ENCODE measurements at regions not wholly inside any gene's neighbourhood (a gene's known extent, or its start where the extent isn't known, plus 50 kb on each side); places are given as distances from the start of the nearest gene placed in this dataset.

GRCh38 chr1:58361134-58361533, 185.4 kb downstream of the OMA1 start:
- Histone ChIP-seq H3K79me2 (ENCODE audit: control insufficient read depth, insufficient read depth, low read length) (no peaks in the 10 kb centered on the region), H3K9me3 (replicated peaks; ENCODE audit: control insufficient read depth, insufficient read depth, low read depth, low read length) (no peaks in the 10 kb centered on the region), H3K27ac (ENCODE audit: extremely low read depth, low read depth, low read length) (no peak overlapping the region), H3K4me2 (ENCODE audit: insufficient read depth, low read length) (no peak overlapping the region), H3K9ac (ENCODE audit: insufficient read depth in 1 of 2, low read depth in 2 of 2, low read length in 2 of 2) (no peak overlapping the region), H3K4me1 (replicated peaks in 1 of 2; ENCODE audit: control insufficient read depth in 2 of 2, insufficient read depth in 2 of 2, low read length in 2 of 2) (no peaks in the 10 kb centered on the region), H4K20me1 (replicated peaks; ENCODE audit: control insufficient read depth, insufficient read depth, low read length) (no peaks in the 10 kb centered on the region), H3K36me3 (ENCODE audit: control insufficient read depth, insufficient read depth, low read length) (no peaks in the 10 kb centered on the region), H3K27me3 (ENCODE audit: control insufficient read depth in 2 of 2, insufficient read depth in 2 of 2, low read length in 2 of 2) (no peaks in the 10 kb centered on the region), H2AFZ (ENCODE audit: low read depth, low read length) (no peak overlapping the region), H3K9me1 (ENCODE audit: control insufficient read depth, insufficient read depth, low read length) (no peaks in the 10 kb centered on the region), H3K4me3 (no peak overlapping the region)
- WGBS (ENCODE audit: insufficient coverage, low coverage, missing lambda C conversion rate) = 0% methylated on average over 2 of the region's 2 CpGs
- ATAC-seq (no peak), DNase-seq (ENCODE audit: extremely low read depth in 1 of 4, low spot score in 3 of 4) (no peak), FAIRE-seq (no peak)
- ChIA-PET POLR2A (no interaction called here), CTCF (ENCODE audit: low intra/inter-chr PET ratio) (no interaction called here)
- no peak for TF ChIP-seq PTTG1 (tag; IDR thresholded peaks at IDR 0.05; ENCODE audit: low read depth)
- TF ChIP-seq POLR3G (IDR thresholded peaks at IDR 0.05; ENCODE audit: extremely low read depth, insufficient read length, insufficient replicate concordance) = no peak
- no peak for TF ChIP-seq SIN3B (IDR thresholded peaks at IDR 0.05; ENCODE audit: low read depth)
- no peak for TF ChIP-seq CREB1 (IDR thresholded peaks at IDR 0.05)
- TF ChIP-seq CREB1 (CRISPR knock-in tag; IDR thresholded peaks at IDR 0.05) = no peak
- TF ChIP-seq TAF15 (IDR thresholded peaks at IDR 0.05; ENCODE audit: low read depth, low read length) = no peak
- BruUV-seq (replicated peaks) = no TSS peak
- in situ Hi-C loops (cut with MboI) (no loop called here), intact Hi-C loops (cut with micrococcal nuclease) (no loop called here)

- ATAC-seq (no peak), FAIRE-seq (no peak), DNase-seq (ENCODE audit: extremely low read depth in 1 of 4, low spot score in 3 of 4) (no peak)
- 0% methylated on average over 4 of the region's 4 CpGs for WGBS (ENCODE audit: insufficient coverage, low coverage, missing lambda C conversion rate)
- H3K36me3 ChIP-seq (ENCODE audit: control insufficient read depth, insufficient read depth, low read length) = no peaks in the 10 kb centered on the region
- H3K79me2 ChIP-seq (ENCODE audit: control insufficient read depth, insufficient read depth, low read length) = no peaks in the 10 kb centered on the region
- H3K4me1 ChIP-seq (replicated peaks in 1 of 2; ENCODE audit: control insufficient read depth in 2 of 2, insufficient read depth in 2 of 2, low read length in 2 of 2) = no peaks in the 10 kb centered on the region
- H3K9me3 ChIP-seq (replicated peaks; ENCODE audit: control insufficient read depth, insufficient read depth, low read depth, low read length) = no peaks in the 10 kb centered on the region
- no peak for TF ChIP-seq POLR2AphosphoS2 (IDR thresholded peaks at IDR 0.05; ENCODE audit: low read length)
- TF ChIP-seq HMG20A (CRISPR knock-in tag; conservative IDR thresholded peaks at IDR 0.05) = no peak
- no peak for TF ChIP-seq ZFP30 (CRISPR knock-in tag; IDR thresholded peaks at IDR 0.05; ENCODE audit: borderline replicate concordance)
- TF ChIP-seq RERE (CRISPR knock-in tag; IDR thresholded peaks at IDR 0.05; ENCODE audit: borderline replicate concordance) = no peak
- no peak for TF ChIP-seq CBFA2T2 (conservative IDR thresholded peaks at IDR 0.05)
- no peak for TF ChIP-seq PURB (CRISPR knock-in tag; IDR thresholded peaks at IDR 0.05; ENCODE audit: low read depth)
- BruUV-seq (replicated peaks) = no TSS peak
- ChIA-PET POLR2A (interaction anchor here (0.7 kb wide), 1 partner anchor 11 kb away, joined by 3 read pairs; no protein-coding TSS in a partner anchor), CTCF (ENCODE audit: low intra/inter-chr PET ratio) (interaction anchor here (0.6 kb wide), 1 partner anchor 1727 kb away, joined by 3 read pairs; no protein-coding TSS in a partner anchor)
- no peak overlapping the region for H2AFZ ChIP-seq (ENCODE audit: low read depth, low read length)
- H3K27ac ChIP-seq (ENCODE audit: extremely low read depth, low read depth, low read length) = no peak overlapping the region
- intact Hi-C loops (cut with micrococcal nuclease) (no loop called here), in situ Hi-C loops (cut with MboI) (no loop called here)
- no peak overlapping the region for H3K4me2 ChIP-seq (ENCODE audit: insufficient read depth, low read length)
- H4K20me1 ChIP-seq (replicated peaks; ENCODE audit: control insufficient read depth, insufficient read depth, low read length) = no peaks in the 10 kb centered on the region
- no peak overlapping the region for H3K4me3 ChIP-seq
- H3K9ac ChIP-seq (ENCODE audit: insufficient read depth in 1 of 2, low read depth in 2 of 2, low read length in 2 of 2) = no peak overlapping the region
- no peaks in the 10 kb centered on the region for H3K9me1 ChIP-seq (ENCODE audit: control insufficient read depth, insufficient read depth, low read length)
- H3K27me3 ChIP-seq (ENCODE audit: control insufficient read depth in 2 of 2, insufficient read depth in 2 of 2, low read length in 2 of 2) = no peaks in the 10 kb centered on the region
Observed at GRCh38 chr1:58358346-58358745, 188.2 kb downstream of the OMA1 start.

Measured in K562 (cell line).